SK-N-SH treated with all-trans-retinoic acid at 6 μM for 48 hours (cell line): ENCODE measurements at regions not wholly inside any gene's neighbourhood (a gene's known extent, or its start where the extent isn't known, plus 50 kb on each side); places are given as distances from the start of the nearest gene placed in this dataset.
"Not testable (repeated sequence)": the region's sequence is repeated elsewhere in the genome, so short reads cannot be mapped to it uniquely, and the experiment has no call there.

Experiments
- ATAC-seq: fragments of 200-7000 bp; cut with Tn5 transposase; 3 replicates; pipeline ENCODE4 v1.9.1; 2020; ENCODE audit warnings: mild to moderate bottlenecking, moderate library complexity
- ARNTL ChIP-seq: fragments of 450-650 bp; formaldehyde crosslinking; IDR thresholded peaks from 2 replicates; pipeline ENCODE4 v1.5.0; 2020; ENCODE audit warnings: low read depth, mild to moderate bottlenecking, moderate library complexity, borderline replicate concordance
- BACH2 ChIP-seq: fragments of 250-450 bp; sonication (Bioruptor Pico); IDR thresholded peaks from 2 replicates; pipeline ENCODE4 v1.9.0; 2021; ENCODE audit warnings: mild to moderate bottlenecking, borderline replicate concordance
- CSDC2 ChIP-seq: fragments of 250-450 bp; sonication (Bioruptor Pico); IDR thresholded peaks from 2 replicates; pipeline ENCODE4 v1.5.0; 2020; ENCODE audit warnings: mild to moderate bottlenecking, moderate library complexity
- ESRRG ChIP-seq: fragments of 250-450 bp; sonication (Bioruptor Pico); IDR thresholded peaks from 2 replicates; pipeline ENCODE4 v1.6.1; 2021; ENCODE audit warnings: mild to moderate bottlenecking
- GLIS3 ChIP-seq: fragments of 250-450 bp; sonication (Bioruptor Pico); IDR thresholded peaks from 2 replicates; pipeline ENCODE4 v1.5.0; 2020; ENCODE audit warnings: mild to moderate bottlenecking, moderate library complexity
- ISL1 ChIP-seq: fragments of 250-450 bp; sonication (Bioruptor Pico); IDR thresholded peaks from 2 replicates; pipeline ENCODE4 v2.1.2; 2022; ENCODE audit warnings: mild to moderate bottlenecking, moderate library complexity
- OSR1 ChIP-seq: fragments of 250-450 bp; sonication (Bioruptor Pico); IDR thresholded peaks from 2 replicates; pipeline ENCODE4 v1.8.0; 2022; ENCODE audit warnings: moderate library complexity, mild to moderate bottlenecking, inconsistent platforms
- PPARA ChIP-seq: fragments of 250-450 bp; sonication (Bioruptor Pico); IDR thresholded peaks from 2 replicates; pipeline ENCODE4 v1.5.0; 2020; ENCODE audit warnings: mild to moderate bottlenecking, borderline replicate concordance
- SNAI2 ChIP-seq: fragments of 250-450 bp; sonication (Bioruptor Pico); IDR thresholded peaks from 2 replicates; pipeline ENCODE4 v1.5.0; 2020; ENCODE audit warnings: mild to moderate bottlenecking, moderate library complexity
- TCF4 ChIP-seq: fragments of 250-450 bp; sonication (Bioruptor Pico); IDR thresholded peaks from 2 replicates; pipeline ENCODE4 v1.8.0; 2021; ENCODE audit warnings: mild to moderate bottlenecking, moderate library complexity, borderline replicate concordance
- TOX ChIP-seq: fragments of 250-450 bp; sonication (Bioruptor Pico); IDR thresholded peaks from 2 replicates; pipeline ENCODE4 v1.8.0; 2021; ENCODE audit warnings: mild to moderate bottlenecking, moderate library complexity, borderline replicate concordance
- ZC3H10 ChIP-seq: fragments of 250-450 bp; sonication (Bioruptor Pico); IDR thresholded peaks from 2 replicates; pipeline ENCODE4 v1.5.1; 2021; ENCODE audit warnings: mild to moderate bottlenecking, moderate library complexity
- ZFP3 ChIP-seq: fragments of 250-450 bp; sonication (Bioruptor Pico); IDR thresholded peaks from 2 replicates; pipeline ENCODE4 v1.5.0; 2020; ENCODE audit warnings: mild to moderate bottlenecking, moderate library complexity
- ZNF565 ChIP-seq: fragments of 450-650 bp; formaldehyde crosslinking; conservative IDR thresholded peaks from 2 replicates; pipeline ENCODE4 v1.5.0; 2020; ENCODE audit warnings: low read depth, mild to moderate bottlenecking, moderate library complexity
- ZNF8 ChIP-seq: fragments of 450-650 bp; formaldehyde crosslinking; IDR thresholded peaks from 2 replicates; pipeline ENCODE4 v1.5.0; 2020; ENCODE audit warnings: mild to moderate bottlenecking, moderate library complexity
- TF ChIP-seq, protein P1 (sequence below): fragments of 250-450 bp; sonication (Bioruptor Pico); IDR thresholded peaks from 2 replicates; pipeline ENCODE4 v1.8.0; 2020; ENCODE audit warnings: mild to moderate bottlenecking, moderate library complexity, borderline replicate concordance
- TF ChIP-seq, protein P2 (sequence below): fragments of 250-450 bp; sonication (Bioruptor Pico); IDR thresholded peaks from 2 replicates; pipeline ENCODE4 v1.5.1; 2021; ENCODE audit warnings: mild to moderate bottlenecking, moderate library complexity
- TF ChIP-seq, protein P3 (sequence below): fragments of 250-450 bp; sonication (Bioruptor Pico); IDR thresholded peaks from 2 replicates; pipeline ENCODE4 v1.5.0; 2020; ENCODE audit warnings: mild to moderate bottlenecking, moderate library complexity
- TF ChIP-seq, protein P4 (sequence below): fragments of 250-450 bp; sonication (Bioruptor Pico); IDR thresholded peaks from 2 replicates; pipeline ENCODE4 v1.5.1; 2020; ENCODE audit warnings: low read depth, mild to moderate bottlenecking, moderate library complexity
- TF ChIP-seq, protein P5 (sequence below): fragments of 250-450 bp; sonication (Bioruptor Pico); IDR thresholded peaks from 2 replicates; pipeline ENCODE4 v1.8.0; 2021; ENCODE audit warnings: low read depth, mild to moderate bottlenecking, moderate library complexity, borderline replicate concordance

DNA sequence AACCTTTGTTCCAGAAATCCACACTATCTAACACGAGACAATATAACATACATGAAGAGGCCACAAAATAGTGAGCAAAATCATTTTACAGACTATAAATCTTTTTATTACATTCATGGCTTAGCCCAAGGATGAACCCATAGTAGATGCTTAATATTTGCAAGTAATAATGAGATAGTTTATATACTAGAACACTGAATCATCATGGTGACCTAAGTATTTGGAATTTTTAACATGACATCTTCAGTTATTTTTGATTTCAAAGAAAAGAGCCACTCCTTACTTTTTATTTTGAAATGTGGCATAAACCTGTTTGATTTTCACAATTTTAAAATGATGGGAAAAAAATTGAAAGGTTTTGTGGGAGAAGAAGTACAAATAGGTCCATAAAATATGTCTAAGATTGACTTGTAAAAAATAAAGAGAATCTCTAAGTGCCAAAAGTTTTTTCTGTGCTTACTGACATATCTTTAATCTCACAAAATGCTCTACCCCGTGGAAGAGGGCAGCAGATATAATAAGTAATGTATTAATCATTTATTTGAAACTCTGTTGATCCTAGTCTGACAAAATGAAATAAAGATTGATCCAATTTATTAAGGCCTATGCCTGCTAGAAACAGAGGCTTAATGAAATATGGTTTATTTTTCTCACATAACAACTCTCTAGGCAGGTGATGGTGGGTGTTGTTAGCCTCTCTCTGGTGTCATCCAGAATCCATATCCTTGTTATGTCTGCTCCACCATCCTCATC lies 224.5 kb upstream of the CENPE start:
- ATAC-seq: peak; percentile 51; the same call in 2 of the 3 replicates
- TF ChIP-seq ZNF8 (CRISPR knock-in tag) (no peak), PPARA (CRISPR knock-in tag) (no peak), TCF4 (CRISPR knock-in tag) (no peak), BACH2 (CRISPR knock-in tag) (no peak), CSDC2 (CRISPR knock-in tag) (no peak), SNAI2 (CRISPR knock-in tag) (no peak), ISL1 (CRISPR knock-in tag) (no peak), GLIS3 (CRISPR knock-in tag) (no peak)
- TF ChIP-seq, protein P1, sequence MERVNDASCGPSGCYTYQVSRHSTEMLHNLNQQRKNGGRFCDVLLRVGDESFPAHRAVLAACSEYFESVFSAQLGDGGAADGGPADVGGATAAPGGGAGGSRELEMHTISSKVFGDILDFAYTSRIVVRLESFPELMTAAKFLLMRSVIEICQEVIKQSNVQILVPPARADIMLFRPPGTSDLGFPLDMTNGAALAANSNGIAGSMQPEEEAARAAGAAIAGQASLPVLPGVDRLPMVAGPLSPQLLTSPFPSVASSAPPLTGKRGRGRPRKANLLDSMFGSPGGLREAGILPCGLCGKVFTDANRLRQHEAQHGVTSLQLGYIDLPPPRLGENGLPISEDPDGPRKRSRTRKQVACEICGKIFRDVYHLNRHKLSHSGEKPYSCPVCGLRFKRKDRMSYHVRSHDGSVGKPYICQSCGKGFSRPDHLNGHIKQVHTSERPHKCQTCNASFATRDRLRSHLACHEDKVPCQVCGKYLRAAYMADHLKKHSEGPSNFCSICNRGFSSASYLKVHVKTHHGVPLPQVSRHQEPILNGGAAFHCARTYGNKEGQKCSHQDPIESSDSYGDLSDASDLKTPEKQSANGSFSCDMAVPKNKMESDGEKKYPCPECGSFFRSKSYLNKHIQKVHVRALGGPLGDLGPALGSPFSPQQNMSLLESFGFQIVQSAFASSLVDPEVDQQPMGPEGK (CRISPR knock-in tag): no peak
- TF ChIP-seq, protein P2, sequence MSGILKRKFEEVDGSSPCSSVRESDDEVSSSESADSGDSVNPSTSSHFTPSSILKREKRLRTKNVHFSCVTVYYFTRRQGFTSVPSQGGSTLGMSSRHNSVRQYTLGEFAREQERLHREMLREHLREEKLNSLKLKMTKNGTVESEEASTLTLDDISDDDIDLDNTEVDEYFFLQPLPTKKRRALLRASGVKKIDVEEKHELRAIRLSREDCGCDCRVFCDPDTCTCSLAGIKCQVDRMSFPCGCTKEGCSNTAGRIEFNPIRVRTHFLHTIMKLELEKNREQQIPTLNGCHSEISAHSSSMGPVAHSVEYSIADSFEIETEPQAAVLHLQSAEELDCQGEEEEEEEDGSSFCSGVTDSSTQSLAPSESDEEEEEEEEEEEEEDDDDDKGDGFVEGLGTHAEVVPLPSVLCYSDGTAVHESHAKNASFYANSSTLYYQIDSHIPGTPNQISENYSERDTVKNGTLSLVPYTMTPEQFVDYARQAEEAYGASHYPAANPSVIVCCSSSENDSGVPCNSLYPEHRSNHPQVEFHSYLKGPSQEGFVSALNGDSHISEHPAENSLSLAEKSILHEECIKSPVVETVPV (CRISPR knock-in tag): no peak
- TF ChIP-seq, protein P3, sequence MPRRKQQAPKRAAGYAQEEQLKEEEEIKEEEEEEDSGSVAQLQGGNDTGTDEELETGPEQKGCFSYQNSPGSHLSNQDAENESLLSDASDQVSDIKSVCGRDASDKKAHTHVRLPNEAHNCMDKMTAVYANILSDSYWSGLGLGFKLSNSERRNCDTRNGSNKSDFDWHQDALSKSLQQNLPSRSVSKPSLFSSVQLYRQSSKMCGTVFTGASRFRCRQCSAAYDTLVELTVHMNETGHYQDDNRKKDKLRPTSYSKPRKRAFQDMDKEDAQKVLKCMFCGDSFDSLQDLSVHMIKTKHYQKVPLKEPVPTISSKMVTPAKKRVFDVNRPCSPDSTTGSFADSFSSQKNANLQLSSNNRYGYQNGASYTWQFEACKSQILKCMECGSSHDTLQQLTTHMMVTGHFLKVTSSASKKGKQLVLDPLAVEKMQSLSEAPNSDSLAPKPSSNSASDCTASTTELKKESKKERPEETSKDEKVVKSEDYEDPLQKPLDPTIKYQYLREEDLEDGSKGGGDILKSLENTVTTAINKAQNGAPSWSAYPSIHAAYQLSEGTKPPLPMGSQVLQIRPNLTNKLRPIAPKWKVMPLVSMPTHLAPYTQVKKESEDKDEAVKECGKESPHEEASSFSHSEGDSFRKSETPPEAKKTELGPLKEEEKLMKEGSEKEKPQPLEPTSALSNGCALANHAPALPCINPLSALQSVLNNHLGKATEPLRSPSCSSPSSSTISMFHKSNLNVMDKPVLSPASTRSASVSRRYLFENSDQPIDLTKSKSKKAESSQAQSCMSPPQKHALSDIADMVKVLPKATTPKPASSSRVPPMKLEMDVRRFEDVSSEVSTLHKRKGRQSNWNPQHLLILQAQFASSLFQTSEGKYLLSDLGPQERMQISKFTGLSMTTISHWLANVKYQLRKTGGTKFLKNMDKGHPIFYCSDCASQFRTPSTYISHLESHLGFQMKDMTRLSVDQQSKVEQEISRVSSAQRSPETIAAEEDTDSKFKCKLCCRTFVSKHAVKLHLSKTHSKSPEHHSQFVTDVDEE (CRISPR knock-in tag): no peak

DNA sequence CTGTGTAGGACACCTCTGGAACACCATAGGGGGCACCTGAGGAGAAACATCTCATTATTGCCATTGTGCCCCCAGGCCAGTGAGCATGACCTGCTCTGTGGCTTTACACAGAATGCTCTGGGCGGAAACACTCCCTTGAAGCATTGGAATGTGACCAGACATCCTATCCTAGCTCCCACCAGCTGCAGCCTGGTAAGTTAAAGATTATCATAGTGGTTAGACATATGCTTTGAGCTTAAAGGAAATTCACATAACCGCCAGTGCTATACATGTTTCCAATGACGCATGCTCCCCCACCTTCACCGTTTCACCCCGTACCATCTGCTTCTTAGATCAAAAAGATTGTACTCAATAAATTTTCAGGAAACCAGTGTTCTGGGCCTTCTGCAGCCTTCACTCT lies 217.7 kb upstream of the CENPE start:
- TF ChIP-seq OSR1 (CRISPR knock-in tag): no peak
- no peak for TF ChIP-seq ISL1 (CRISPR knock-in tag)
- TF ChIP-seq ARNTL: no peak
- no peak for TF ChIP-seq TCF4 (CRISPR knock-in tag)
- TF ChIP-seq ZNF565 (CRISPR knock-in tag): no peak
- TF ChIP-seq, protein P4, sequence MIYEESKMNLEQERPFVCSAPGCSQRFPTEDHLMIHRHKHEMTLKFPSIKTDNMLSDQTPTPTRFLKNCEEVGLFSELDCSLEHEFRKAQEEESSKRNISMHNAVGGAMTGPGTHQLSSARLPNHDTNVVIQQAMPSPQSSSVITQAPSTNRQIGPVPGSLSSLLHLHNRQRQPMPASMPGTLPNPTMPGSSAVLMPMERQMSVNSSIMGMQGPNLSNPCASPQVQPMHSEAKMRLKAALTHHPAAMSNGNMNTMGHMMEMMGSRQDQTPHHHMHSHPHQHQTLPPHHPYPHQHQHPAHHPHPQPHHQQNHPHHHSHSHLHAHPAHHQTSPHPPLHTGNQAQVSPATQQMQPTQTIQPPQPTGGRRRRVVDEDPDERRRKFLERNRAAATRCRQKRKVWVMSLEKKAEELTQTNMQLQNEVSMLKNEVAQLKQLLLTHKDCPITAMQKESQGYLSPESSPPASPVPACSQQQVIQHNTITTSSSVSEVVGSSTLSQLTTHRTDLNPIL (CRISPR knock-in tag): no peak
- no peak for ATAC-seq

DNA sequence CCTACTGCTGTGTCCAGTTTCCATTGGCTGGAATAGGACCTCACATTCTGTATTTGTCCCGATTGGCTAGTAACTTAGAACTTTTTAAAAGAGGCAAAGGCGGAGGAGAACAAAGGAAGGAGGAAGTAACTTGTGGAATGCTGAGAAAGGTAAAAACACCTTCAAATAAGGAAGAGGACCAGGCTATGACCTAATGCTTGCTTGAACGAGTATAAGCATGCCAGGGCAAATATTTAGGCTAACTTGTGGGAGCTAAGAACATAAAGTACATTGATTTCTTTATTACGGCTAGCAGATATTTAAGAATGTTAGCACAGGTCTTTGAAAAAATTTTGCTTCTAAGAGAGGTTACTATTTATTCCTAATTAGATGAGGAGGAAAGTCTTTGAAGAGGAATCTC lies 214.5 kb upstream of the CENPE start:
- ATAC-seq: not testable (repeated sequence)

DNA sequence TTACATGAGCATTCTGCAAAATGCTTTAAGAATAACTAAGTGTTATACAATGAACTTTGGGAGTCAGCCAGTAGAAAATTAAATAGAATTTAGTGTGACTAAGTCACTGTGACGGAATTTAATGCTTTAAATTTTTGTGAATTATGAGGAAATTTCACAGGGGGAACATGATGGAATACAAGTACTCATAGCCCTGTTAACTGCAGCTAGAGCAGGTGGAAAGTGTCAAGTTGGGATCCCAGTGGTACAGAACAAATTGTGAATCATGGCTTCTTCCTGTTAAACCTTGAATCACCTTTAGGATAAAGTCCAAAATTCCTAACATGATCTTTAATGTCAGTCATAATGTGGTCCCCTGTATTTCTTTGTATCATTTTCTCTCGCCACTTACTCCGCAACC lies 212.2 kb upstream of the CENPE start:
- ATAC-seq: no peak
- TF ChIP-seq BACH2 (CRISPR knock-in tag): no peak
- no peak for TF ChIP-seq TOX (CRISPR knock-in tag)
- no peak for TF ChIP-seq ESRRG (CRISPR knock-in tag)
- no peak for TF ChIP-seq ARNTL
- TF ChIP-seq, protein P4 (CRISPR knock-in tag): no peak
- TF ChIP-seq ZC3H10 (CRISPR knock-in tag): no peak
- TF ChIP-seq OSR1 (CRISPR knock-in tag): no peak
- TF ChIP-seq, protein P1 (CRISPR knock-in tag): no peak
- no peak for TF ChIP-seq ZNF565 (CRISPR knock-in tag)
- no peak for TF ChIP-seq ZFP3 (CRISPR knock-in tag)
- no peak for TF ChIP-seq GLIS3 (CRISPR knock-in tag)
- TF ChIP-seq, protein P5, sequence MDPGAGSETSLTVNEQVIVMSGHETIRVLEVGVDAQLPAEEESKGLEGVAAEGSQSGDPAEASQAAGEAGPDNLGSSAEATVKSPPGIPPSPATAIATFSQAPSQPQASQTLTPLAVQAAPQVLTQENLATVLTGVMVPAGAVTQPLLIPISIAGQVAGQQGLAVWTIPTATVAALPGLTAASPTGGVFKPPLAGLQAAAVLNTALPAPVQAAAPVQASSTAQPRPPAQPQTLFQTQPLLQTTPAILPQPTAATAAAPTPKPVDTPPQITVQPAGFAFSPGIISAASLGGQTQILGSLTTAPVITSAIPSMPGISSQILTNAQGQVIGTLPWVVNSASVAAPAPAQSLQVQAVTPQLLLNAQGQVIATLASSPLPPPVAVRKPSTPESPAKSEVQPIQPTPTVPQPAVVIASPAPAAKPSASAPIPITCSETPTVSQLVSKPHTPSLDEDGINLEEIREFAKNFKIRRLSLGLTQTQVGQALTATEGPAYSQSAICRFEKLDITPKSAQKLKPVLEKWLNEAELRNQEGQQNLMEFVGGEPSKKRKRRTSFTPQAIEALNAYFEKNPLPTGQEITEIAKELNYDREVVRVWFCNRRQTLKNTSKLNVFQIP (CRISPR knock-in tag): no peak
- no peak for TF ChIP-seq ISL1 (CRISPR knock-in tag)
- TF ChIP-seq PPARA (CRISPR knock-in tag): no peak
